Neural cell (in vitro differentiated cells): ENCODE measurements at regions not wholly inside any gene's neighbourhood (a gene's known extent, or its start where the extent isn't known, plus 50 kb on each side); places are given as distances from the start of the nearest gene placed in this dataset.

Experiments used
- CTCF ChIP-seq: fragments of 450-650 bp; IDR thresholded peaks from 2 replicates; pipeline ENCODE4 v1.5.1; 2014; ENCODE audit warnings: antibody characterized with exemption, mild to moderate bottlenecking, moderate library complexity; ENCODE audit not compliant: poor library complexity, severe bottlenecking
- EP300 ChIP-seq: fragments of 450-650 bp; conservative IDR thresholded peaks from 2 replicates; pipeline ENCODE4 v1.6.1; 2014; ENCODE audit warnings: antibody characterized with exemption, mild to moderate bottlenecking, moderate library complexity; ENCODE audit not compliant: poor library complexity, severe bottlenecking
- EZH2 ChIP-seq: fragments of 200-600, 300-800 bp; shearing (Covaris generic), sonication (generic); IDR thresholded peaks from 2 replicates; pipeline ENCODE4 v1.6.1; 2014; ENCODE audit warnings: antibody characterized with exemption, low read length, borderline replicate concordance, mild to moderate bottlenecking; ENCODE audit not compliant: insufficient read depth, poor library complexity, severe bottlenecking
- MXI1 ChIP-seq: fragments of 450-650 bp; conservative IDR thresholded peaks from 2 replicates; pipeline ENCODE4 v1.6.1; 2014; ENCODE audit warnings: antibody characterized with exemption, mild to moderate bottlenecking; ENCODE audit not compliant: poor library complexity, severe bottlenecking
- POLR2AphosphoS5 ChIP-seq: IDR thresholded peaks from 2 replicates; pipeline ENCODE4 v1.6.1; 2012
- REST ChIP-seq: IDR thresholded peaks from 2 replicates; pipeline ENCODE4 v1.6.1; 2012; ENCODE audit warnings: borderline replicate concordance
- SMC3 ChIP-seq: fragments of 450-650 bp; conservative IDR thresholded peaks from 2 replicates; pipeline ENCODE4 v1.6.1; 2014; ENCODE audit warnings: antibody characterized with exemption, mild to moderate bottlenecking, moderate library complexity; ENCODE audit not compliant: poor library complexity
- TAF1 ChIP-seq: IDR thresholded peaks from 2 replicates; pipeline ENCODE4 v1.6.1; 2012; ENCODE audit warnings: low read depth

GRCh38 chr10:4141471-4141870 lies 356.5 kb upstream of the KLF6 start:
- no peak for TF ChIP-seq MXI1
- no peak for TF ChIP-seq POLR2AphosphoS5
- TF ChIP-seq CTCF = no peak
- TF ChIP-seq EZH2 = no peak
- TF ChIP-seq TAF1 = no peak
- TF ChIP-seq REST = no peak
- no peak for TF ChIP-seq SMC3
- TF ChIP-seq EP300 = no peak
